IPS DF 4.7 (cell line): ENCODE measurements at regions not wholly inside any gene's neighbourhood (a gene's known extent, or its start where the extent isn't known, plus 50 kb on each side); places are given as distances from the start of the nearest gene placed in this dataset.
"Not testable (repeated sequence)": the region's sequence is repeated elsewhere in the genome, so short reads cannot be mapped to it uniquely, and the experiment has no call there.

Source experiments
- DNase-seq: peaks from one replicate; pipeline ENCODE4 v3.0.0-alpha.2; 2013; ENCODE audit warnings: low spot score; ENCODE audit errors: extremely low read depth

DNA sequence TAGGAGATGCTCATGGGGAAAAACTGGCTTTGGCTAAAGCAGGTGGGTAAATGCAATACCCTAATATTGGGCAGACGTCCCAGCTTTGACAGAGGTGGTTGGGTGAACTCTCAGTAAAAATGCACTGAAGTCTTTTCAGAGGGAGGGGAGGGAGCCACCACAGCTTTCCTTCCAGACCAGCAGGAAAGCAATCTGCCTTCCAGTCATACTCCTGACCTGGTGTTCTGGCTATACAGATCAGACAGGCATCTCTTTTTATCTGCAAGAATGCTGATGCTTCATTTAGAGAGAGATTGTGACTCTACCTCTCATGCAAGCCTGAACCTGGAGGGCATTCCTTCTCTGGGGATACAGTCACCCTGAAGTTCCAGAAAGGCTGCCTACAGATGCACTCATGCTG lies 52.6 kb upstream of the ICA1 start:
- DNase-seq, result no peak

DNA sequence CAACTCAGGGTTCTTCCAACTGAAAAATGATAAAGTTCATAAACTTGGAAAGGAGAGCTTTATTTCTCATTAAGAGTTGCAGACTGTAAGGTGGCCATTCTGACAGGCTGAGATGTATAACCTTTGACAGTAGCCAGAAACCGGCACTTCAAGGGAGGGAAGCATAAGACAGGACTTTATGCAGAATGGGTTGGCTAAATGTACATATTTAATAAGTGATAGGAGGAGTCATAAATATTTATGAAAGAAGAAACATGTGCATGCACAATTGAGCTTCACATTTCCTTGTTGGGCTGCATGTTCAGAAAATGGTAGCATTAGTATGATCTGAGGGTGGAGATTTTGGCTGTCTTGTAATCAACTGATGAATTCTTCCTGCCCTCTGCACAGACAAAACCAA lies 57.1 kb upstream of the ICA1 start:
- no peak for DNase-seq

DNA sequence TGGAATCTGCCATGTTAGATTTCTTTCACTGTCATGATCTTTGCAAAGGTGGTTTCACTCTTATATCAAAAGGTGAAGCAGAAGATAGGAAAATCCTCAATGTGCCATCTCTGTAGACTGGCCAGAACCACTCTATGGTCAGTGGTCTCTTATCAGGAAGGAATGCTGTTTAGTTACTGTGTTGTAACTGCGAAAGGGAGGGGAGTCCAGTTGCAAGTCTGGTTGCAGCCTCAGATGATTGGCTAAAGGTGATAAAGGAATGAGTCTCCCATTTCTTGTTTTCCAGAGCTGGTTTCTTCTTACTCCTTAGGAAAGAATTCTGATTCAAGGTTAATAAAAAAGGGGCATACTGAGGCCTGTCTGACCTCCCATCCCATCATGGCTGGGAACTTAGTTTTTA lies 58.2 kb upstream of the ICA1 start:
- no peak for DNase-seq

DNA sequence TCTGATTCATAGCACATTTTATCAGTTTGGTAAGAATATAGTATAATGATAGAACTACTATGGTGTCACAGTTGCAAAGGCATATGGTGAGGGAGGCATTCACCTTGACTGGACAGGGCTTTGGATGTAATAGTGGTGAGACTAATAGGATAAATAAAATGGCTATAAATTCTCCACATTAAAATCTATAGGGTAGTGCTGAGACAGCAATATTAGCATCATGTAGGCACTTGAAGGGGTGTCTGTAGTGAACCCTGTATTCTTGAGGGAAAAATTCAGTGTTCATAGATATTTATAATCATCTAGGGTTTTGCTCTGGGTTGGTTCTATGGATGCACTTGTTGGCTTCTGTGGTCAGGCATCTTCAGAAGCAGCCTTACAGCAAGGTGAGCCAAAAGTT lies 59.3 kb upstream of the ICA1 start:
- no peak for DNase-seq

DNA sequence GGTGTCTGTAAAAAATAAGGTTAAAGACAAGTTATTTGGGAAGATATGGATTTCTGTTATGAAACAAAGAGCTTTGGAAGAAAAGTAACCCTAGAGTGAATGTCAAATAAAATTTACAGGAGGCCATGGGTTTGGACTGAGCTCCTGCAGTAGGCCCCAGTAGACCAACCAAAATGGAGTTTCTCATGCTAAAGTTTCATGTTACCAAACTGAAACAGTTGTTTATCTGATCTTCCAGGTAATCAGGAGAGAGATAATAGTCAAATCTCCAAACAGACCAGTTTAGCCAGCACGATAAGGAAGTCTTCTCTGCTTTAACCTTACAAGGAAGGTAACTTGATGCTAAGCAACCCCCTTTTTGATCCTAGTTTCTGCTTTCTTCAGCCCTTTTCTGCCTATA lies 60.7 kb upstream of the ICA1 start:
- DNase-seq, result no peak

DNA sequence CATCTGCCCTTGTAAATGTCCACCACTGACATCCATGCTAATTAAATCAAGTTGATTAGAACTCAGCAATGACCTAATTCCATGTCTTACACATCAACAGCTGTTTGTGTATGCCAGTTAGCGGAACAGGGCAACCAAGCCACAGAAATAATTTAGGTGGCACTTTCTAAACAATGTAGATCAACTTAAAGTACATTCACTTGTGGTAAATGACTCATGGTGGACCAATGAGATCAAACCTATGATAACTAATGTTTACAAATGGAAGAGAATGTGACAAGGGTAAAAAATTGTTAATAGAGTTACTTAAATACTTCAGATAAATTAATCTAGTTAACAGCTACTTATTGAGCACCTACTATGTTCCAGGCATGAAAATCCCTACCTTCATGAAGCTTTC lies 63.1 kb upstream of the ICA1 start:
- no peak for DNase-seq

DNA sequence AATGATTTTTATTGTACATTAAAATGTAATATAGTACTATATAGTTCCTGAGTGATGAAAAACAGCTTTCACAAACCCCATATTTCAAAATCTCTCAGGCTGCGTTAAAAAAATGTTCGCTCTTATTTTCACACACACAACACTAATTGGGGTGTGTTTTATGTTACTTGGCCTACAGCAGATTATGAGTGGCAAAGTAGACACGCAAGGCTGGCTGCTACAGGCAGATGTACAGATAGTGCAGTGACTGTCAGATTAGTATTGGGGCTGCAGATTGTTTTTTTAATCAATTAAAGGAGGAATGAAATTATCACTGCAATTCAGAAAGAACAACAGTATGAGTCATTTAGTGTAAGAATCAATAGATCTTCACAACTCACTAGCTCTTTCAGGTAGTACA lies 65.2 kb upstream of the ICA1 start:
- DNase-seq, result no peak

DNA sequence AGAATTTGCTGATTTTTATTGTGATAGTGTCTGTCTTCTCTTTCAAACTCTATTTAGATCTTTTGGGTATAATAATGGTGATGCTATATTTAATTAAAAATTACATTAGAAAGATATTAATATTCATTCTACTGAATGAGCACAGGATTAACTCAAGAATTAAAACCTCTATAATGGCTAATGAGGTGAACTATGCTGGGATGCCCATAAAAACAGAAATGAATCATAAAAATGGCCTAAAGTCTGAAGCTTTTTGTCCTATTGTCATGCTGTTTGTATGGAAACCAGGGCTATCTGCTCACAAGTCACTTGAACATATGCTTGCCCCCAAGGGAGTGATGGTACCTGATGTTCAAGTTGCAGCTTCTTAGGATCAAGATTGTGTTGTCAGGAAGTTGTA lies 76.2 kb upstream of the ICA1 start:
- no peak for DNase-seq

DNA sequence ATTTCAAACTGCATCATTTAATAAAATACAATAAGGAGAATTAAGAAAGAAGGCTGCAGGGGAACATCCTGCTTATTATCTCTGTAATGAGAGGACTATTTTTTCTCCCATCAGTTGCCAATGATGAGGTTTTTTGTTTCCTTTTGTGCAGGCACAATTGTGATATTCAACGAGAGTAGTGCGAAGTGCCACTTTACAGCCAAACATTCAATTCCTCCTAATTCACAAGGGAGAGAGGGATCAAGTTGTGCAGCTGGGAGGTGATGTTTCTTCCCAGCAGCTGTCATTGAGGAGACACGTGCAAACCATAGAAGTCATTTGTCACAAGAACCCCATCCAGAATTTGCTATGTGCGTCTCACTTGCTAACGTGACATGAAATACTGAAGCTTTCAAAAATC lies 81.6 kb upstream of the ICA1 start:
- no peak for DNase-seq

DNA sequence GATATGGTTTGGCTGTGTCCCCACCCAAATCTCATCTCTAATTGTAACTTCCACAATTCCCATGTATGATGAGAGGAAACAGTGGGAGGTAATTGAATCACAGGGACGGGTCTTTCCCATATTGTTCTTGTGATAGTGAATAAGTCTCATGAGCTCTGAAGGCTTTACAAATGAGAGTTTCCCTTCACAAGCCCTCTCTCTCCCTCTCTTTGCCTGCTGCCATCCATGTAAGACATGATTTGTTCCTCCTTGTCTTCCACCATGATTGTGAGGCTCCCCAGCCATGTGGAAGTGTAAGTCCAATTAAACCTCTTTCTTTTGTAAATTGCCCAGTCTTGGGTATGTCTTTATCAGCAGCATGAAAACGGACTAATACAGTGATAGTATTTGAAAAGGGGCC lies 85.4 kb upstream of the ICA1 start:
- not testable (repeated sequence) for DNase-seq

DNA sequence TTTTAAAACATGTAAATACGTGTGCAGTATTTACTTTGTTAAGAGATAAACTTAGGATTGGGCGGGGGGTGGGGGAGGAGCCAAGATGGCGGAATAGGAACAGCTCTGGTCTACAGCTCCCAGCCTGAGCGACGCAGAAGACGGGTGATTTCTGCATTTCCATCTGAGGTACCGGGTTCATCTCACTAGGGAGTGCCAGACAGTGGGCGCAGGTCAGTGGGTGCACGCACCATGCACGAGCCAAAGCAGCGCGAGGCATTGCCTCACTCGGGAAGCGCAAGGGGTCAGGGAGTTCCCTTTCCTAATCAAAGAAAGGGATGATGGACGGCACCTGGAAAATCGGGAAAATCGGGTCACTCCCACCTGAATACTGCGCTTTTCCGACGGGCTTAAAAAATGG lies 81.8 kb upstream of the NXPH1 start:
- not testable (repeated sequence) for DNase-seq

DNA sequence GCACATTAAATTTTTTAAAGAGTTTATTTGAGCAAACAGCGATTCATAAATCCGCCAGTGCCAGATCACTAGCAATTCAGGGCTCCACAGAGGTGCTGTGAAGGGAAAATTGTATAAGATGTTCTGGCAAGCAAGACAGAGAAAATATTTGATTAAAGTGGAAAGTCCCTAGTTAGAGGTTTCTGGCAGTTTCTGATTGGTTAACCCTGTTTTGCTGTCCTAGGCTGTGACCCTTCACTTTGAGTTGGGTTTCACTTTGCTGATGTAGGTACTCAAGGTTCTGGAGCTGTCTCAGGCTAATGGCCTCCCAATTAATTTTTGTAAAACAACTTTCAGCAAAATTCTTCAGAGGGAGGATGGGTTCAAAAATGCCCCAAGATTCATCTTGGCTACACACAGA lies 79.4 kb upstream of the NXPH1 start:
- no peak for DNase-seq

DNA sequence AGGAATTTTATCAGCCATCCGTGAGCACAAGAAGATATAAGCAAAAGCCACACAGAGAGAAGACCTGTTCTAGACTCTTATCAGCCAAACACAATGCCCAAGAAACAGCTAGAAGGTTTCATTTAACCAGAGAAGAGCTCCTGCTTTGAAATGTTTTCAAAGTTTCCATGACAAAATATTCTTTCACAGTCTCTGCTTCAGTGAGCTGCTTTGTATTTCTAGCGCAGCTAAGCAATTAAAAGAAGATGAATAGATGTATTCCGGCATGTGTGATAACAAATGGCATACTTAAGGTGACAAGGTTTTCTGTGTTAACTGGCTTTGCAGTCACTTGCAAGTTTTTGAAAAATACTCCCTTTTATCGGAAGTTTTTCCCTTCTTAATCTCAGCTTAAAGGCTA lies 78.9 kb upstream of the NXPH1 start:
- no peak for DNase-seq

DNA sequence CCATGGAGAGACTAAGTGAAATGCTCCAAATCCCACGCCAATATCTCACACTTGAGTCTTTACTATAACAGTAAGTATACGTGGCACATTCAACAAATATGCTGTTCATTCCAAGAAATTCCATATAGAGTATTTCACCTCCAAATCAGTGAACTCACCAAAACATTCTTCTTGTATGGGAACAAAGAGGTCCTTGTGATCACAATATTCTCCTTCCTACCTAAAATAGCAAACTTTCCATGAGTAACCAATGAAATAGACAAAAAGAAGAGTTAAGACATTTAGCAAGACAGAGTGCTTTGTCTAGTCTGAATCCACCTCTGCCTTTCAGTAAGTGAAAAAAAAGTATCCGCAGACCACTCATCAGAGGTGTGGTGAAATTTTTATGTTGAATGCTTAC lies 77.3 kb upstream of the NXPH1 start:
- no peak for DNase-seq

DNA sequence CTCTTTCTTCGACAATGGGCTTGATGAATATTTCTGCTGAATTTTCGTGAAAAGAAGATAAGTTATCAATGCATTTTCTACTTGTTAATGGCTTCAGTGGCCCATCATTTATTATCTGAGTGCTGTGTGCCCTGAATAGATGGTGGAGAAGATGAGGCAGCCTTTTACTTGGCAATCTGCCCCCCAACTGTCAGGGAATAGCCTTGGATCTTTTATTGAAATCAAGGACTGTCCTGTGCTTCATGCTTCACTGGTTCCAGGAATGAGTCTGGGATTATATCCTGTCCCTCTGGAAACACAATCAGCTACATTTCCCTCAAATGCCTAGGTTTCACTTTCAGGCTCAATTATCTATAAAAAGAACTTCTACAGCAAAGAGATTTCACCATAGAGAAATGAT lies 75.9 kb upstream of the NXPH1 start:
- DNase-seq, result no peak

DNA sequence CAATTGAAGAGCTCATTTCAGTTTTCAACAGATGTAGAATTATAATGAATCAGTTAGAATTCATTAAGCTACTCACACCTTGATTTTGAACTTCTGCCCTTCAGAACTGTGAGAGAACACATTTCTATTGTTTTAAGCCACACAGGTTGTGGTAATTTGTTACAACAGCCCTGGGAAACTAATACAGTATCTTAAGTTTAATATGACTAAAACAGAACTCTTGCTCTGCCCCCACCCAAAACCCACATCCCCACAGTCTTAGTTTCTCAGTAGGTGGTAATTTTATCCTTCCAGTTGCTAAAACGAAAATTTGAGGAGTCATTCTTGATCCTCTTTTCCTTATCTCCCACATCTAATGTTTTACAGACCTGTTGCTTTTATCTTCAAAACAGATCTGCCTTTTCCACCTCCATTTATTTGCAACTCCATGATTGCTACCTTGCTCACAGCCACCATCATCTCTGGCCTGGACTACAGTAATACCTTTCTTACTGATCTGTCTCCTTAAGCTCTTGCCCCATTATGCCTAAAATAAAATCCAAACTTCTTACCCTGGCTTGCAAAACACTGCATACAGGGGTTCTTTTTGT lies 72.8 kb upstream of the NXPH1 start:
- DNase-seq, result no peak

DNA sequence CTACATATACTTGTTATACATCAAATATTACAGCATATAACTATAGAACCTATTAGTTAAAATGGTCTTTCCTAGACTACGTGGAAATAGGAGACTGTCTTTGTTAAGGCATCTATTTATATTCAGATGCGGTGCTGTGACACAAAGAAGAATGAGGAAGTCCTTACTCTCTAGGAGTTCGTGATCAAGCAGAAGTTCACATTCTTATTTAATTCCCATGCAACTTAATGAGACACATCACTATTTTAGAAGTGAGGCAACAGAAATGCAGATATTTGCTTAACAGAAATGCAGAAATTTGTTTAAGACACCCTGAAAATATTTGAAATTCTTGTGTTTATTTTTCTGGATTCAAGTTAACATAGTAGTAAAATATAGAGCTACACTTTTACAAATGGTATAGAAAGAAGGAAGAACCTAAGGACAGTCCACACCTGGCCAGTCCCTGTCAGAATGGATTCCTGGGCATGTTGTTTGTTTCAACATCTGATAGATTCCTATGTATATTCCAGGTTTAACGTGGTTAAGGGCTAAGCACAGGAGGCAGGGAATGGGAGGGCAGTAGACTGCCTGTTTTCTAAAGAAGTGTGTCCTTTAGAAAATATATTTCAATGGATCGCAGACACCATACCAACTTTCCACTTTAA lies 70.6 kb upstream of the NXPH1 start:
- peak; percentile 51 for DNase-seq

DNA sequence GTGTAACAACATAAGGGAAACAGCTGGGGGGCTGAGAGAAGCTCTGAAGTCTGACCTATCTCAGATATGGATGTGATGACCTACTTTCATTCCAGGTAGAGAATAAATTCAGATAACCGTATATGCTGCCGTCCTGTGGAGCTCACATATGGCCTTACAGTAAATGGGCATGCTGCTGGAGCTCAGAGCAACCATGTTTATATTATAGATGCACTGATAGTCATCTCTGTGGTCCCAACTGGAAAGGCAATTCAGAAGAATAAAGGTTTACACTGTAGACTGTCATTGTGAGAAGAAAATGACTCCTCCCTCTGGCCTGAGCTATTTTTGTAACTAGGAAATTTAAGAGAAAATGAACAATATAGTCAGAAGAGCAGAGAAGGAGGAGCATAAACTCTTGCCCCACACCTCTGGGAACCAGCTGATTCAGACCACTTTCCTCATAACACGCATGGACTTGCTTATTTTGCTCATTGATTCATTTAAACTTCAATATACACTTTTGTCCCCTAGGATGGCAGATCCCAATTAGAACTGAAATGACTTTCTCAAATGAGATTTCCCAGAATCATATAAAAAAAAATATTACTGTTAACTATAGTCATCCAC lies 69.9 kb upstream of the NXPH1 start:
- no peak for DNase-seq

DNA sequence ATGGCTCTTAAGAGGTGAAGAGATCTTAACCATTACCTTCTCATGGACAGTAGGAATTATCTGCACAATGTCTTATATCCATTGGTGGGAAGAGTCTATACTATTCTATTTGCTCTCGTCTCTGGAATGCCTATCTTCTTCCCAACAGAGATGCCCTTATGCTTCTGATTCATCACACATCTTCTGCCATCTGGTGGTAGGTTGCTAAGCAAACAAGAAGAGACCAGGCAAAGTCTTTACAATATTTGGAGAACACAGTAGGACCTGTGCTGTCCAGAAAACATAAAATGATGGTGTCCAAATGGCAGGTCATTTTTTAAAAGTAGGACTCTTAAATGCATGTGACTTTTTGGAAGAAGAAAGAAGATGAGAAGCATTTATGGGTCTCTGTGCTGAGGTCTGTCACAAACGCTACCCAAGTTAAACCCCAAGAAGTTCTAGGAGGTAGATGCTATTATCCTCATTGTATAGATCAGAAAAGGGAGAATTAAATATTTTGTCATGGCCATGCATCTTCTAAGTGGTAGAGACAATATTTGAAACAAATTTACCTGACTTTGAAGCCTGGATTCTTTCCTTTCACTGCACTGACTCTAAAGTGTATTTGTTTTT lies 67.8 kb upstream of the NXPH1 start:
- DNase-seq, result no peak

DNA sequence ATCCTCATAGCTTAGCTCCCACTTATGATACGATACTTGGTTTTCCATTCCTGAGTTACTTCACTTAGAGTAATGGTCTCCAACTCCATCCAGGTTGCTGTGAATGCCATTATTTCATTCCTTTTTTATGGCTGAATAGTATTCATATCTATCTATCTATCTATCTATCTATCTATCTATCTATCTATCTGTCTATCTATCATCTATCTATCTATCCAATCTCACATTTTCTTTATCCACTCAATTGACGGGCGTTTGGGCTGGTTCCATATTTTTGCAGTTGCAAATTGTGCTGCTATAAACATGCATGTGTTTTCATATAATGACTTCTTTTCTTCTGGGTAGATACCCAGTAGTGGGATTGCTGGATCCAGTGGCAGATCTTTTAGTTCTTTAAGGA lies 65.4 kb upstream of the NXPH1 start:
- DNase-seq, result not testable (repeated sequence)

DNA sequence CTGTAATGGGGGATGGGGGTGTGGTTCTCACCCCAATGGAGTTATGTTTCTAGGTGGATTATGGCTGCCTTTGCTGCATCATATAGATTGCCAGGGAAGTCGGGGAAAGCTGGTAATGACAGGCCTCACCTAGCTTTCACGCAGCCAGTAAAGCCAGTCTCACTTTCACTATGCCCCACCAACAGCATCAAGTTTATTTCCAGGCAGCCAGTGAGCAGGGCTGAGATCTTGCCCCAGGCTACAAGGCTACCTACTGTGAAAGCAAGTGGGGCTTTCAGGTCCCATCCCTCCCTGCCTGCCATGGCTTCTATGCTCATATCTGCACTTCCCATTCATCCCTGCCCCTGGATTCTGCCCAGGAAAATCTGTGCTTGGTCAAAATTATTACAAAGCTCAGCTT lies 61.7 kb upstream of the NXPH1 start:
- no peak for DNase-seq

DNA sequence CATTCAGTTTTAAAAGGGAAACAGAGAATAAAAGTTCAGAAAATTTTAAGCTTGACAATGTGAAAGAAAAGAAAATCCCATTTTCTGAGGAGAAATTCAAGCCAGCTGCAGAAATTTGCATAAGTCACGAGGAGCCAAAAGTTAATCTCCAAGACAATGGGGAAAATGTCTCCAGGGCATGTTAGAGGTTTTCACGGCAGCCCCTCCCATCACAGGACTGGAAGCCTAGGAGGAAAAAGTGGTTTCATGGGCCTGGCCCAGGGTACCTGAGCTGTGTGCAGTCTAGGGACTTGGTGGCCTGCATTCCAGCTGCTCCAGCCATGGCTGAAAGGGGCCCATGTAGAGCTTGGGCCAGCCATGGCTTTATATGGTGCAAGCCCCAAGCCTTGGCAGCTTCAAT lies 59.6 kb upstream of the NXPH1 start:
- DNase-seq, result no peak
